ENCODE measurements at regions not wholly inside any gene's neighbourhood (a gene's known extent, or its start where the extent isn't known, plus 50 kb on each side); places are given as distances from the start of the nearest gene placed in this dataset.

DNA sequence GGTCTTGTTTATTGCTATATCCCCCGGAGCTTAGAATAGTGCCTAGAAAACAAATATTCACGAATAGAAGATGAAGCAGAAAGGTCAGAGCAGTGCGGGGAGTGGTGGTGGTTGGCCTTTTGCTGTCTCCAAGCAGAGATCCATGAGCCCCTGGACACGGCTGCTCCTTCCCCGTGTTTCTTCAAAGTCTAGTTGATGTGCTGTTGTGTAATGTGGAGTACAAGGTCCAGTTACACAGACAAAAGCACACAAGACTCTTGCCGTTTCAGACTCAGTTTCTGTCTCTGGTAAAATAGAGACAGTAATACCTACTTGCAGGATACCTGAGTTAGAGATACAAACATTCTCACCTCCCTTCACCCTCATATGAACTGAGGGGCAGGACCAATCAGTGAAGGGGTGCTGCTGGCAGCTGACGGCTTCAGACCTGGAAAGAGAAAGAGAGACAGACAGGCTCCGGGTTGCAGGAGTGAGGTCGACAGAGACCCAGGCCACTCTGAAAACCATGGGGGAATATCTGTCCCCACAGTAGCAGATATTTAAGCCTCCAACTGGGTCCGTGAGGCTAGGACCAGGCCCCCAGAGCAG, 56.2 kb downstream of the RASSF10 start:
- CTCF ChIA-PET (ENCODE audit: low intra/inter-chr PET ratio): no interaction called here
- H3K9me3 ChIP-seq (replicated peaks; ENCODE audit: control insufficient read depth, insufficient read depth, low read depth, low read length): no peaks in the 10 kb centered on the region; the same call in 1 of the 2 replicates
- H4K20me1 ChIP-seq (replicated peaks; ENCODE audit: control insufficient read depth, insufficient read depth, low read length): no peaks in the 10 kb centered on the region
- H3K4me3 ChIP-seq: no peak overlapping the region
- POLR2A ChIA-PET: interaction anchor here (0.6 kb wide), 1 partner anchor 19 kb away, joined by 3 read pairs; no protein-coding TSS in a partner anchor
- no peak overlapping the region for H2AFZ ChIP-seq (ENCODE audit: low read depth, low read length)
- in situ Hi-C loops (cut with MboI): no loop called here
- peaks cover 2 to 14% of the 10 kb centered on the region in 2 experiments; a peak in 2 of 5 replicates for H3K27me3 ChIP-seq (ENCODE audit: control insufficient read depth in 2 of 2, insufficient read depth in 2 of 2, low read length in 2 of 2)
- H3K4me1 ChIP-seq (replicated peaks in 1 of 2; ENCODE audit: control insufficient read depth in 2 of 2, insufficient read depth in 2 of 2, low read length in 2 of 2): no peaks in the 10 kb centered on the region; a peak in 2 of 5 replicates
- FAIRE-seq (no peak), DNase-seq (ENCODE audit: extremely low read depth in 1 of 4, low spot score in 3 of 4) (no peak), ATAC-seq (no peak)
- intact Hi-C loops (cut with micrococcal nuclease): no loop called here
- TF ChIP-seq, protein P1, sequence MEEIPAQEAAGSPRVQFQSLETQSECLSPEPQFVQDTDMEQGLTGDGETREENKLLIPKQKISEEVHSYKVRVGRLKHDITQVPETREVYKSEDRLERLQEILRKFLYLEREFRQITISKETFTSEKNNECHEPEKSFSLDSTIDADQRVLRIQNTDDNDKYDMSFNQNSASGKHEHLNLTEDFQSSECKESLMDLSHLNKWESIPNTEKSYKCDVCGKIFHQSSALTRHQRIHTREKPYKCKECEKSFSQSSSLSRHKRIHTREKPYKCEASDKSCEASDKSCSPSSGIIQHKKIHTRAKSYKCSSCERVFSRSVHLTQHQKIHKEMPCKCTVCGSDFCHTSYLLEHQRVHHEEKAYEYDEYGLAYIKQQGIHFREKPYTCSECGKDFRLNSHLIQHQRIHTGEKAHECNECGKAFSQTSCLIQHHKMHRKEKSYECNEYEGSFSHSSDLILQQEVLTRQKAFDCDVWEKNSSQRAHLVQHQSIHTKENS (CRISPR knock-in tag; IDR thresholded peaks at IDR 0.05): no peak
- TF ChIP-seq, protein P2, sequence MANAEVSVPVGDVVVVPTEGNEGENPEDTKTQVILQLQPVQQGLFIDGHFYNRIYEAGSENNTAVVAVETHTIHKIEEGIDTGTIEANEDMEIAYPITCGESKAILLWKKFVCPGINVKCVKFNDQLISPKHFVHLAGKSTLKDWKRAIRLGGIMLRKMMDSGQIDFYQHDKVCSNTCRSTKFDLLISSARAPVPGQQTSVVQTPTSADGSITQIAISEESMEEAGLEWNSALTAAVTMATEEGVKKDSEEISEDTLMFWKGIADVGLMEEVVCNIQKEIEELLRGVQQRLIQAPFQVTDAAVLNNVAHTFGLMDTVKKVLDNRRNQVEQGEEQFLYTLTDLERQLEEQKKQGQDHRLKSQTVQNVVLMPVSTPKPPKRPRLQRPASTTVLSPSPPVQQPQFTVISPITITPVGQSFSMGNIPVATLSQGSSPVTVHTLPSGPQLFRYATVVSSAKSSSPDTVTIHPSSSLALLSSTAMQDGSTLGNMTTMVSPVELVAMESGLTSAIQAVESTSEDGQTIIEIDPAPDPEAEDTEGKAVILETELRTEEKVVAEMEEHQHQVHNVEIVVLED (CRISPR knock-in tag; IDR thresholded peaks at IDR 0.05): no peak
- TF ChIP-seq RBM17 (IDR thresholded peaks at IDR 0.05; ENCODE audit: borderline replicate concordance, low read depth, low read length): no peak
- TF ChIP-seq, protein P3, sequence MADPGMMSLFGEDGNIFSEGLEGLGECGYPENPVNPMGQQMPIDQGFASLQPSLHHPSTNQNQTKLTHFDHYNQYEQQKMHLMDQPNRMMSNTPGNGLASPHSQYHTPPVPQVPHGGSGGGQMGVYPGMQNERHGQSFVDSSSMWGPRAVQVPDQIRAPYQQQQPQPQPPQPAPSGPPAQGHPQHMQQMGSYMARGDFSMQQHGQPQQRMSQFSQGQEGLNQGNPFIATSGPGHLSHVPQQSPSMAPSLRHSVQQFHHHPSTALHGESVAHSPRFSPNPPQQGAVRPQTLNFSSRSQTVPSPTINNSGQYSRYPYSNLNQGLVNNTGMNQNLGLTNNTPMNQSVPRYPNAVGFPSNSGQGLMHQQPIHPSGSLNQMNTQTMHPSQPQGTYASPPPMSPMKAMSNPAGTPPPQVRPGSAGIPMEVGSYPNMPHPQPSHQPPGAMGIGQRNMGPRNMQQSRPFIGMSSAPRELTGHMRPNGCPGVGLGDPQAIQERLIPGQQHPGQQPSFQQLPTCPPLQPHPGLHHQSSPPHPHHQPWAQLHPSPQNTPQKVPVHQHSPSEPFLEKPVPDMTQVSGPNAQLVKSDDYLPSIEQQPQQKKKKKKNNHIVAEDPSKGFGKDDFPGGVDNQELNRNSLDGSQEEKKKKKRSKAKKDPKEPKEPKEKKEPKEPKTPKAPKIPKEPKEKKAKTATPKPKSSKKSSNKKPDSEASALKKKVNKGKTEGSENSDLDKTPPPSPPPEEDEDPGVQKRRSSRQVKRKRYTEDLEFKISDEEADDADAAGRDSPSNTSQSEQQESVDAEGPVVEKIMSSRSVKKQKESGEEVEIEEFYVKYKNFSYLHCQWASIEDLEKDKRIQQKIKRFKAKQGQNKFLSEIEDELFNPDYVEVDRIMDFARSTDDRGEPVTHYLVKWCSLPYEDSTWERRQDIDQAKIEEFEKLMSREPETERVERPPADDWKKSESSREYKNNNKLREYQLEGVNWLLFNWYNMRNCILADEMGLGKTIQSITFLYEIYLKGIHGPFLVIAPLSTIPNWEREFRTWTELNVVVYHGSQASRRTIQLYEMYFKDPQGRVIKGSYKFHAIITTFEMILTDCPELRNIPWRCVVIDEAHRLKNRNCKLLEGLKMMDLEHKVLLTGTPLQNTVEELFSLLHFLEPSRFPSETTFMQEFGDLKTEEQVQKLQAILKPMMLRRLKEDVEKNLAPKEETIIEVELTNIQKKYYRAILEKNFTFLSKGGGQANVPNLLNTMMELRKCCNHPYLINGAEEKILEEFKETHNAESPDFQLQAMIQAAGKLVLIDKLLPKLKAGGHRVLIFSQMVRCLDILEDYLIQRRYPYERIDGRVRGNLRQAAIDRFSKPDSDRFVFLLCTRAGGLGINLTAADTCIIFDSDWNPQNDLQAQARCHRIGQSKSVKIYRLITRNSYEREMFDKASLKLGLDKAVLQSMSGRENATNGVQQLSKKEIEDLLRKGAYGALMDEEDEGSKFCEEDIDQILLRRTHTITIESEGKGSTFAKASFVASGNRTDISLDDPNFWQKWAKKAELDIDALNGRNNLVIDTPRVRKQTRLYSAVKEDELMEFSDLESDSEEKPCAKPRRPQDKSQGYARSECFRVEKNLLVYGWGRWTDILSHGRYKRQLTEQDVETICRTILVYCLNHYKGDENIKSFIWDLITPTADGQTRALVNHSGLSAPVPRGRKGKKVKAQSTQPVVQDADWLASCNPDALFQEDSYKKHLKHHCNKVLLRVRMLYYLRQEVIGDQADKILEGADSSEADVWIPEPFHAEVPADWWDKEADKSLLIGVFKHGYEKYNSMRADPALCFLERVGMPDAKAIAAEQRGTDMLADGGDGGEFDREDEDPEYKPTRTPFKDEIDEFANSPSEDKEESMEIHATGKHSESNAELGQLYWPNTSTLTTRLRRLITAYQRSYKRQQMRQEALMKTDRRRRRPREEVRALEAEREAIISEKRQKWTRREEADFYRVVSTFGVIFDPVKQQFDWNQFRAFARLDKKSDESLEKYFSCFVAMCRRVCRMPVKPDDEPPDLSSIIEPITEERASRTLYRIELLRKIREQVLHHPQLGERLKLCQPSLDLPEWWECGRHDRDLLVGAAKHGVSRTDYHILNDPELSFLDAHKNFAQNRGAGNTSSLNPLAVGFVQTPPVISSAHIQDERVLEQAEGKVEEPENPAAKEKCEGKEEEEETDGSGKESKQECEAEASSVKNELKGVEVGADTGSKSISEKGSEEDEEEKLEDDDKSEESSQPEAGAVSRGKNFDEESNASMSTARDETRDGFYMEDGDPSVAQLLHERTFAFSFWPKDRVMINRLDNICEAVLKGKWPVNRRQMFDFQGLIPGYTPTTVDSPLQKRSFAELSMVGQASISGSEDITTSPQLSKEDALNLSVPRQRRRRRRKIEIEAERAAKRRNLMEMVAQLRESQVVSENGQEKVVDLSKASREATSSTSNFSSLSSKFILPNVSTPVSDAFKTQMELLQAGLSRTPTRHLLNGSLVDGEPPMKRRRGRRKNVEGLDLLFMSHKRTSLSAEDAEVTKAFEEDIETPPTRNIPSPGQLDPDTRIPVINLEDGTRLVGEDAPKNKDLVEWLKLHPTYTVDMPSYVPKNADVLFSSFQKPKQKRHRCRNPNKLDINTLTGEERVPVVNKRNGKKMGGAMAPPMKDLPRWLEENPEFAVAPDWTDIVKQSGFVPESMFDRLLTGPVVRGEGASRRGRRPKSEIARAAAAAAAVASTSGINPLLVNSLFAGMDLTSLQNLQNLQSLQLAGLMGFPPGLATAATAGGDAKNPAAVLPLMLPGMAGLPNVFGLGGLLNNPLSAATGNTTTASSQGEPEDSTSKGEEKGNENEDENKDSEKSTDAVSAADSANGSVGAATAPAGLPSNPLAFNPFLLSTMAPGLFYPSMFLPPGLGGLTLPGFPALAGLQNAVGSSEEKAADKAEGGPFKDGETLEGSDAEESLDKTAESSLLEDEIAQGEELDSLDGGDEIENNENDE (IDR thresholded peaks at IDR 0.05; ENCODE audit: low read depth, low read length): no peak
- TF ChIP-seq, protein P4, sequence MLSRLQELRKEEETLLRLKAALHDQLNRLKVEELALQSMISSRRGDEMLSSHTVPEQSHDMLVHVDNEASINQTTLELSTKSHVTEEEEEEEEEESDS (CRISPR knock-in tag; IDR thresholded peaks at IDR 0.05): no peak
- no peak for TF ChIP-seq ZNF707 (CRISPR knock-in tag; conservative IDR thresholded peaks at IDR 0.05)
- TF ChIP-seq HOXB6 (CRISPR knock-in tag; IDR thresholded peaks at IDR 0.05; ENCODE audit: borderline replicate concordance): no peak
- TF ChIP-seq TRIM28 (IDR thresholded peaks at IDR 0.05): no peak
- no peaks in the 10 kb centered on the region for H3K9me1 ChIP-seq (ENCODE audit: control insufficient read depth, insufficient read depth, low read length)
- no peak overlapping the region for H3K9ac ChIP-seq (ENCODE audit: insufficient read depth in 1 of 2, low read depth in 2 of 2, low read length in 2 of 2)
- no TSS peak for BruUV-seq (replicated peaks)
- H3K79me2 ChIP-seq (ENCODE audit: control insufficient read depth, insufficient read depth, low read length): no peaks in the 10 kb centered on the region
- no peak overlapping the region for H3K27ac ChIP-seq (ENCODE audit: extremely low read depth, low read depth, low read length)
- no peaks in the 10 kb centered on the region for H3K36me3 ChIP-seq (ENCODE audit: control insufficient read depth, insufficient read depth, low read length)
- no peak overlapping the region for H3K4me2 ChIP-seq (ENCODE audit: insufficient read depth, low read length)
- 21% methylated on average over 10 of the region's 10 CpGs for WGBS (ENCODE audit: insufficient coverage, low coverage, missing lambda C conversion rate)
